Choroid plexus epithelial cell (primary cell): ENCODE measurements at regions not wholly inside any gene's neighbourhood (a gene's known extent, or its start where the extent isn't known, plus 50 kb on each side); places are given as distances from the start of the nearest gene placed in this dataset.
"Not testable (repeated sequence)": the region's sequence is repeated elsewhere in the genome, so short reads cannot be mapped to it uniquely, and the experiment has no call there.

ENCODE experiments used
- DNase-seq: peaks from one replicate; pipeline ENCODE4 v3.0.0-alpha.2; 2010; ENCODE audit warnings: low read depth
- H3K4me3 ChIP-seq: 2 replicates; pipeline ENCODE4 v1.5.1; 2011; ENCODE audit warnings: low read depth, mild to moderate bottlenecking, control low read depth, low read length, moderate library complexity
- TF ChIP-seq, protein P1 (sequence below): conservative IDR thresholded peaks from 2 replicates; pipeline ENCODE4 v1.5.1; 2011; ENCODE audit warnings: low read depth, mild to moderate bottlenecking, control low read depth, inconsistent platforms, low read length, moderate library complexity

DNA sequence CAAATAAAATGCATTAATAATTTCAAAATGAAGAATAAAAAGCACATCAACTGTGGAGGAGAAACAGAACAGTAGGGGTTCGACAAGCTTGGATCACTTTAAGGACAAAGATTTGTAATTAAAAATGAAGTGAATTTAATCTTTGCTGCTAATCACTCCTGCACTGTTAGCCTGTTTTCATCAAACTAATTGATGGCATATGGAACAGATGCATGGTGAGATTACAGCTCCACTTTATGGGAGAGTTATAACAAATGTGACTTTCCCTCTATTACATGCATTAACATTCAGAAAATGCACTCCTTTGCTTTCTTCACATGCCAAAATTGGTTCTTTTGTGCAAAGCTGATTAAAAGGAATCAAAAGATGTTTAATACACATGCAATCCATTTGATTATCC, 207.2 kb upstream of the C21orf91 start:
- no peak for DNase-seq
- no peak overlapping the region for H3K4me3 ChIP-seq
- TF ChIP-seq, protein P1, sequence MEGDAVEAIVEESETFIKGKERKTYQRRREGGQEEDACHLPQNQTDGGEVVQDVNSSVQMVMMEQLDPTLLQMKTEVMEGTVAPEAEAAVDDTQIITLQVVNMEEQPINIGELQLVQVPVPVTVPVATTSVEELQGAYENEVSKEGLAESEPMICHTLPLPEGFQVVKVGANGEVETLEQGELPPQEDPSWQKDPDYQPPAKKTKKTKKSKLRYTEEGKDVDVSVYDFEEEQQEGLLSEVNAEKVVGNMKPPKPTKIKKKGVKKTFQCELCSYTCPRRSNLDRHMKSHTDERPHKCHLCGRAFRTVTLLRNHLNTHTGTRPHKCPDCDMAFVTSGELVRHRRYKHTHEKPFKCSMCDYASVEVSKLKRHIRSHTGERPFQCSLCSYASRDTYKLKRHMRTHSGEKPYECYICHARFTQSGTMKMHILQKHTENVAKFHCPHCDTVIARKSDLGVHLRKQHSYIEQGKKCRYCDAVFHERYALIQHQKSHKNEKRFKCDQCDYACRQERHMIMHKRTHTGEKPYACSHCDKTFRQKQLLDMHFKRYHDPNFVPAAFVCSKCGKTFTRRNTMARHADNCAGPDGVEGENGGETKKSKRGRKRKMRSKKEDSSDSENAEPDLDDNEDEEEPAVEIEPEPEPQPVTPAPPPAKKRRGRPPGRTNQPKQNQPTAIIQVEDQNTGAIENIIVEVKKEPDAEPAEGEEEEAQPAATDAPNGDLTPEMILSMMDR: no peak

DNA sequence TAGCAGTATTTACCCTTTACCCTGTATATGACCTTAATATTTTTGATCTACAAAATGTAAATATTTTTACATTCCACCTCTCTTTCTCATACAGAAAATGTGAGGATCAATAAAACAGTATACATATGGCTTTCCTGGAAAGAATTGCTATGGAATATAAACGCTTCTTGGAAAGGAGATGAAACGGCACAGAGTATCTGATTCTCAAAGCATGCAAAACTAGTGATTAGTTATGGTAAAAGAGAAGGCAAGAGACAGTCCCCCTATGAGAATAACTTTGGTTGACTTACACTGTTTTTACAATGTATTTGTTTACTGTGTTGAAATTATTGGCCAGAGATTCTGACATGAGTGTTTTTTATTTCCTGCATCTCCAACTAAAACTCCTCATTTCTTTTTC, 204.6 kb upstream of the C21orf91 start:
- TF ChIP-seq, protein P1: no peak
- no peak for DNase-seq
- no peak overlapping the region for H3K4me3 ChIP-seq

DNA sequence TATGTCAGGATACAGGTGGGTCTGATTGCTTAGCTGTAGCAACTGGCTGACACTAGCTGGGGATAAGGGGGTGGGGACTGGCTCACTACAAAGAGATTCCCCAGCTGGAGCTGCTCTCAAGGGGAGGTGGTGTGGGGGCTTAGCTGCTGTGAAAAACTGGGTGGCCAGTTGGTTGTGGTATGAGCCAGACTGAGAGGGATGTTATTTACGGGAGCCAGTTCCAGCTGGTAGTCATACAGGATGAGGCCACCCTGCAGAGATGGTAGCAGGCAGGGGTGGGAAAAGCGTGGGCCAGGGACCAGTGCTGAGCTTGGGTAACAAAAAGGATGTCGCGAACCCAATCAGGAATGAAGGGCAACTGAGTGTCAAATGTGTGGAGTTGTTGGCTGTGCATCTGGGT, 204.0 kb upstream of the C21orf91 start:
- no peak for DNase-seq
- TF ChIP-seq, protein P1: no peak
- no peak overlapping the region for H3K4me3 ChIP-seq

DNA sequence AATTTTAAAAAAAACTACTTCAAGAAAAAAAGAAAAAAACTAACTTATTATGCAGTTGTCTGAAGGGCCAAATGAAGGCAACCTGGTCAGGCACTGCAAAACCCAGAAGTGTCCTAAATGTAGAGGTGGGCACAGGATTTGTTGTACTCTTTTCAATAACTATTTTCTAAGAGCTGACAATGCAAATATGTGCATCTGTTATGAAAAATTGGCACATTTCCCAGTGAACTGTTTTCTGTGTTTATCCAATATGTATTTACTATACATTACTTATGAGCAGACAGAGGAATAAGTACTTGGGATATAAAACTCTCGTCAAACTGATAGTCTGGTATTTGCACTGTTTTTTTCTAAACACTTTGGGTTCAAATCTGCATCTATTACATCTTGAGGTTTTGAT, 188.0 kb upstream of the C21orf91 start:
- H3K4me3 ChIP-seq: no peak overlapping the region
- TF ChIP-seq, protein P1: no peak
- DNase-seq: no peak

DNA sequence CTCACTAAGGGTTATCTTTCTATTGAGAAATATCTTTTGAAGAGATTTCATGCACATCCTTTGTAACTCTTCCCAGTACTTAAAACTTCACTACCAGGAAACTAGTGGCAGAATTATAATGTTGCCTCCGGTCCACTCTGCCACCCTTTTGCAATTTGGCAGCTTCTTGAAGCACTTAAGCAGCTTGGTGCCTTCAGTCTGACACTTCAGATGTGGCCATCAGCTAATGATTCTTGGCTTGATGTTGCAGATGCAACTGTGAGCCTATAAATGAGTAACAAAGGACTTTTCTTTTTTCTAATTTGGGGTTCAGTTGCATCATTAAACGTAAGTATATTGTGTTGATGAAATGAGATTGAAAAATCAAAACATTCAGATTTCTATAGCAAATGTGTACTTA, 187.5 kb upstream of the C21orf91 start:
- TF ChIP-seq, protein P1: no peak
- H3K4me3 ChIP-seq: no peak overlapping the region
- no peak for DNase-seq

DNA sequence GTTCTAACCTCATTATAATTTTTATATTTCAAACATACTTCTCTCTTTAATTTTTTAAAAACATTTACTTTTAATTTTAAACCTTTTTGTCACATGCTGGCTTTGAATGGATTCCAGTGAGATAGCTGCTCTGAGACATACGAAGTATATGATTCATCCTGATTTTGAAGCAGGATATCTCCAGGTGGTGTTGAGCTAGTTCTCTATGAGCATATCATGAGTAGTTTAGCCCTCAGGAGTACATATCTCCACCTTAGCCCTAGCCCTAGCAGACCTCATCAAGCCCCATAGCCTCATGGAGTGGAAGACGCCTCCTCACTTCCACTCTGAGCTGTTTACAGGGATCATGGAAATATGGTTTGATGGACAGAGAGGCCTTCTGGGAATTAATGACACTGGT, 183.2 kb upstream of the C21orf91 start:
- no peak for DNase-seq
- no peak overlapping the region for H3K4me3 ChIP-seq
- TF ChIP-seq, protein P1: no peak

DNA sequence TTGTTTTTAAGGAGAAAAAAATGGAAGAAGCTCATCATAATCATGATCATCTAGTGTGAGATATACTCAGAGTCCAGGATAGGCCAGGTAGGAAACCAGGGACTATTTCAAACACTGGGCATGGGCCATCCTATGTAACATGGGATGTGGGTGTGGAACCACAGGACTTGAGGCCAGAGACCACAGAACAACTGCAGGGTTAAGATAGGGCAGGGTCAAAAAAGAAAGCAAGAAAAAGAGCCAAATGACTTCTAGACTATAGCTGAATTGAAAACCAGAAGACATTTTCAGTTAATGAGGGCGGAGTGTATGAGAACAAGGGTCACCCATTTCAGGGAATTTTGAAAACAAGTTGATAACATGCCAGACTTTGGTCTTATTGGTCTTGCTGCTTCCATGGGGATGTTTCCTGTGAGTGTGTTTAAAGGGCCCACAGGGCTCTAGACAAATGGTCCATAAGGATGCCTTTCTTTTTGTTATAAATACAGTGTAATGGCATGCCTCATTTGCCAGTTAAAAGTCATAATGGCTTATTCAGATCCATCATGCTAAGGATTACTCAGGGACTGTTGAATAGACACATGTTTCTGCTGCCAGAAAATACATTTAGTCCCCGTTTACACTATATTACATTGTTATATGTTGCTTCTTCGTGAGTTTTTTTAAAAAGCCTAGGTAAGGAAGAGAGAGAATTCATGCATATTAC, 182.0 kb upstream of the C21orf91 start:
- TF ChIP-seq, protein P1: no peak
- no peak for DNase-seq

DNA sequence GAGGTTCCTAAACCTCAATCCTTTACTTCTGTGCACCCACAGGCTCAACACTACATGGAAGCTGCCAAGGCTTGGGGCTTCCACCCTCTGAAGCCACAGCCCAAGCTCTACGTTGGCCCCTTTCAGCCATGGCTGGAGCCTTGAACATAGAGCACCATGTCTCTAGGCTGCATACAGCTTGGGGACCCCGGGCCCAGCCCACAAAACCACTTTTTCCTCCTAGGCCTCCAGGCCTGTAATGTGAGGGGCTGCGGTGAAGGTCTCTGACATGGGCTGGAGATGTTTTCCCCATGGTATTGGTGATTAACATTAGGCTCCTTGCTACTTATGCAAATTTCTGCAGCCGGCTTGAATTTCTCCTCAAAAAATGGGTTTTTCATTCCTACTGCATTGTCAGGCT, 179.4 kb upstream of the C21orf91 start:
- DNase-seq, H3K4me3 ChIP-seq: not testable (repeated sequence)

More for the DNA sequence above, 182.0 kb upstream of the C21orf91 start:
- H3K4me3 ChIP-seq: no peak overlapping the region
